ENCODE measurements at regions not wholly inside any gene's neighbourhood (a gene's known extent, or its start where the extent isn't known, plus 50 kb on each side); places are given as distances from the start of the nearest gene placed in this dataset.

GRCh38 chr6:113330636-113330946 is 526.6 kb upstream of the MARCKS start:
- DNase-seq (ENCODE audit: low read depth, low spot score): no peak

GRCh38 chr6:113331021-113331420 is 526.1 kb upstream of the MARCKS start:
- no peak for DNase-seq (ENCODE audit: low read depth, low spot score)
- in situ Hi-C loops (cut with HindIII; ENCODE audit: low pct_unique_long_range_greater_than_20kb, low sequenced_read_pairs): no loop called here

More at GRCh38 chr6:113330636-113330946, 526.6 kb upstream of the MARCKS start:
- in situ Hi-C loops (cut with HindIII; ENCODE audit: low pct_unique_long_range_greater_than_20kb, low sequenced_read_pairs): no loop called here

DNA sequence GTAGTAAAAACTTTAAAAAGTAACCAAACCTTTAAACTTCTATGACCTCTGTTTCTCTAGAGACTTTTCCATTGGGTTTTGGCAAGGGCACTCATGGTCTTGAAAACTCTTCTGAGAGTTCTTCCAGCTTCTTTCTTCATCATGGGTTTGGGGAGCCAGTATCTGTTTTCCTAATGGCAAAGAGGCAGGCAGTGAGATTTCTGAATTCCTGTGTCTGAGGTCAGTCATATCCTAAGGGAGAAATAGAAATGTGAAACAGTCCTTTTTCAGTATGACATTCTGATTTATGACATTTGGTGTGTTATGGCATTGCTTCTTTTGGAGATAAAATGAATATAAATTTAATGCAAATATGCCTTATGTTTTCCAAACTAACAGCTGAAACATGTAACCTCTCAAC is 518.5 kb upstream of the MARCKS start:
- in situ Hi-C loops (cut with HindIII; ENCODE audit: low pct_unique_long_range_greater_than_20kb, low sequenced_read_pairs): no loop called here
- no peak for DNase-seq (ENCODE audit: low read depth, low spot score)

DNA sequence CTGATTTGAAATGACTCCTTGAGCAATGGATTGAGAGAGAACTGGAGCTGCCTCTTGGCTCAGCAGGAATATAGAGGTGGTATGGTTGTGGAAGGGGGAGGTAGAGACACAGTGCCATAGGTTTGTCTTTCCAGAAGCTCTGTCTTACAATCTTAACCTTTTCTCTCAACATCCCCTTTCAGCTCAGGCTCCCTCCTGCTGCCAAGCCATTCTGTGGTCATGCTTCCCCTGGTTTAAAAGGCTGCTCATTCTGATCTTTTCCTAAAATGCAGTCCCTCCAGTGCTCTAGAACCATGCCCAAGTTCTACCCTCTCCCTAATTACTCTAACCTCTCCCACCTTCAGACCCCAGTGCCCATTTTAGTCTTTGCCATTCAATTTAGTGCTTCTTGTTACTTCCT is 517.9 kb upstream of the MARCKS start:
- in situ Hi-C loops (cut with HindIII; ENCODE audit: low pct_unique_long_range_greater_than_20kb, low sequenced_read_pairs): no loop called here
- no peak for DNase-seq (ENCODE audit: low read depth, low spot score)

GRCh38 chr6:113340371-113340770 is 516.8 kb upstream of the MARCKS start:
- in situ Hi-C loops (cut with HindIII; ENCODE audit: low pct_unique_long_range_greater_than_20kb, low sequenced_read_pairs): no loop called here
- DNase-seq (ENCODE audit: low read depth, low spot score): no peak

DNA sequence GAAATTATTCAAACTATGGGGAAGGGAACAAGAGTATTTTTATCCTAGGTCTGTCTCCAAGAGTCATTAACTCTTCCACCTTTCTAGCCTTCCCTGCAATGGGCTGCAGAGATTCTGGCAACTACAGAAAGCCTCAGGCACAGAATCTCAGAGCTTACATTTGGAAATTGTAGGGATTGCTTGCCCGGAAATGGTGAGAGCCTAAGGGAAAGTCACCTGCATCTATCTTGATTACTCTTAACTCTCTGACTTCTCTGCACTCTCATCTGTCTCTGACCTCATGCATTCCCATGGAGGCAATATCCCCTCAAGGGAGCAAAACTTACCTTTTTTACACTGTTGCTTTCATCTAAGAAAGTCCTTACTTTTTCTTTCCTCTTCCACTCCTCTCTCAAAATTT is 513.2 kb upstream of the MARCKS start:
- DNase-seq (ENCODE audit: low read depth, low spot score): no peak
- in situ Hi-C loops (cut with HindIII; ENCODE audit: low pct_unique_long_range_greater_than_20kb, low sequenced_read_pairs): no loop called here

DNA sequence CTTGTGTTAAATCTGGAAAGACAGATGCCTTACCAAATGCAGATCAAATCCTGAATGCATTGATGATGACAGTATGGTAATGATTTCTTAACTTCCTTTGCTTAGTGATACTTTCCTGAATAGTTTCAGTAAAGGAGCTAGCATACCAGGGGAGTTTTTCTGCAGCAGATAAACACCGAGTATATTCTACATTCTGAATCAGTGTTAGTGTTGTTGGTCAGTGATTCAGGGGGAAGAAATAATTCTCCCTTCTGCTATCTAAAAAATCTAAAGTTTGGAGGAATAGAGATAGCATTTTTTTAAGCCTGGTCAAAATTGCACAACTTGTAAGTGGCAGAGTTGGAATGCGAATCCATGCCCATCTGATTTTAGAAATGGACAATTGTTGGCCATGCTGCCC is 512.2 kb upstream of the MARCKS start:
- no peak for DNase-seq (ENCODE audit: low read depth, low spot score)
- in situ Hi-C loops (cut with HindIII; ENCODE audit: low pct_unique_long_range_greater_than_20kb, low sequenced_read_pairs): no loop called here

DNA sequence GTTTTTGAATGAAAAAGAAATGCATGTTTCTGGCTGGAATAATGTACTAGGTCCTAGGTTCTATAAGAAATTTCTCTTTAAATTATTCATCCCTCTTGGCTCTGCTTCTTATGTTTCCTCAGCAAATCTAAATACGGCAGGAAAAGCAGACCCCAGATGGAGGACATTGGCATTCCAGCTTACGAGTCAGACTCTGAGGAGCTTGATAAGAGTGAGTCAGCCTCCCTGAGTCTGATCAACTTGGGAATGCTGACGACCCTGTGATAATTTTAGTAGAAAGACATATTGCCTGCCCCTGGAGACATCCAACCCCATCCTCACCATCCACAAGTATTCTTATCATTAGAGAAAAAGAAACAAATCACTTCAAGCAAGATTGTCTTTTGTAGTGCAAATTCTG is 509.7 kb upstream of the MARCKS start:
- in situ Hi-C loops (cut with HindIII; ENCODE audit: low pct_unique_long_range_greater_than_20kb, low sequenced_read_pairs): no loop called here
- no peak for DNase-seq (ENCODE audit: low read depth, low spot score)

DNA sequence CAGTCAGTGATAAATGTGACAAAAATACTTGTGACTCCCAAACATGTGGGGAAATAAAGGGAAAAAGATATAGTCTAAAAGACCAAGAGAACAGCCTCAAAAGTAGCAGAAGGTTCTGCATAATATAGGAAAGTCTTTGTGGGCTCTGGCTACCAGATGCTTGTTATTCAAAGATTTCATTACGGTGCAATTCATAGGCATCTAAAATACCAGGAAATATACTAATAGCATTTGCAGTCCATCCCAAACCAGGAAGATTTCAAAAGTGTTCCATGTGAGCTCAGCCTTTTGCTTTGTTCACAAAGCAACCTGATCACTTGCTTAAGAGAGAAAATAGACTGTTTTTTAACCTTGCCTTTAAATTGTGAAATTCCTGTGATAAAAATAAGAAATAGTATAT is 506.7 kb upstream of the MARCKS start:
- no peak for DNase-seq (ENCODE audit: low read depth, low spot score)
- in situ Hi-C loops (cut with HindIII; ENCODE audit: low pct_unique_long_range_greater_than_20kb, low sequenced_read_pairs): no loop called here

DNA sequence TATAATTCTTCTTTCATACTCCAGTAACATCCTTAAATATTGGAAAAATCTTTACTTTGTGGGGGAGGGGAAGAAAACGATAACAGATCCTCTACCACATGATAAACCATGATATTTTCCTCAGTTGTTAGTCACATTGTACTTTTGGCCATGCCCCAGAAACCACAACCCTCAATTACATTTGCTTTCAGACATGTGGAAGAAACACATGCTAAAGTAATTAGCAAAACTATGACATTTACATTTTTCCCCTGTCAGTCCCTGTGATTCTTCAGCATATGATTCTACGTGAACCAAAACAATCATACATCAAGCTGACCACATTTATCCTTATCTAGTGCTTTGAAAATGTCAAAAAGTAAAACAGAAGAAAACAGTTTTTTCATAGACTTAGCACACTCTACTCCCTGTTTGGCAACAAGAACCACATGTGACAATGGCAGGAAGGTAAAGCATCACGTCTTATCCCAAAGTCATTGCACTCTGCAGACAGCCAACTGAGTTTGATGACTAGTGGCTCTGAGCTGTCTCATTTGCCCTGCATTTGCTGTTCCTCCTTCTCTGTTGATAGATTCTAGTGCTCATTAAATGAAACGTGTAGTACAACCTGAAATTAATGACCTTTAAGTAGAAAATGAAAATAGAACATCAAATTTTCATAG is 505.8 kb upstream of the MARCKS start:
- in situ Hi-C loops (cut with HindIII; ENCODE audit: low pct_unique_long_range_greater_than_20kb, low sequenced_read_pairs): no loop called here
- DNase-seq (ENCODE audit: low read depth, low spot score): no peak

GRCh38 chr6:113352029-113352801 is 504.9 kb upstream of the MARCKS start:
- no peak for DNase-seq (ENCODE audit: low read depth, low spot score)
- in situ Hi-C loops (cut with HindIII; ENCODE audit: low pct_unique_long_range_greater_than_20kb, low sequenced_read_pairs): no loop called here

- DNase-seq (ENCODE audit: low read depth, low spot score): no peak
- in situ Hi-C loops (cut with HindIII; ENCODE audit: low pct_unique_long_range_greater_than_20kb, low sequenced_read_pairs): no loop called here
Measured at GRCh38 chr6:113352831-113353230, 504.3 kb upstream of the MARCKS start.

- in situ Hi-C loops (cut with HindIII; ENCODE audit: low pct_unique_long_range_greater_than_20kb, low sequenced_read_pairs): no loop called here
- no peak for DNase-seq (ENCODE audit: low read depth, low spot score)
Measured at GRCh38 chr6:113353392-113353791, 503.8 kb upstream of the MARCKS start.

GRCh38 chr6:113354204-113354895 is 502.8 kb upstream of the MARCKS start:
- DNase-seq (ENCODE audit: low read depth, low spot score): no peak
- in situ Hi-C loops (cut with HindIII; ENCODE audit: low pct_unique_long_range_greater_than_20kb, low sequenced_read_pairs): no loop called here

- no peak for DNase-seq (ENCODE audit: low read depth, low spot score)
Measured at GRCh38 chr6:113356139-113356538, 501.0 kb upstream of the MARCKS start.

GRCh38 chr6:113357041-113357440 is 500.1 kb upstream of the MARCKS start:
- DNase-seq (ENCODE audit: low read depth, low spot score): no peak
- in situ Hi-C loops (cut with HindIII; ENCODE audit: low pct_unique_long_range_greater_than_20kb, low sequenced_read_pairs): no loop called here

More at GRCh38 chr6:113356139-113356538, 501.0 kb upstream of the MARCKS start:
- in situ Hi-C loops (cut with HindIII; ENCODE audit: low pct_unique_long_range_greater_than_20kb, low sequenced_read_pairs): no loop called here

GRCh38 chr6:113358063-113358583 is 499.0 kb upstream of the MARCKS start:
- in situ Hi-C loops (cut with HindIII; ENCODE audit: low pct_unique_long_range_greater_than_20kb, low sequenced_read_pairs): no loop called here
- no peak for DNase-seq (ENCODE audit: low read depth, low spot score)
